K562 (cell line): ENCODE measurements at regions not wholly inside any gene's neighbourhood (a gene's known extent, or its start where the extent isn't known, plus 50 kb on each side); places are given as distances from the start of the nearest gene placed in this dataset.

Source experiments
- ATAC-seq: fragments of 200-7000 bp; cut with Tn5 transposase; 3 replicates; pipeline ENCODE4 v1.9.1; 2020; ENCODE audit warnings: moderate library complexity
- BruUV-seq: library from RNA; stranded (reverse); fragments of 400-500 nt; replicated peaks from 2 replicates; lab custom pipeline; 2021; lab: Mats Ljungman, UMichigan
- CTCF ChIA-PET: fragments of 300-600 bp; formaldehyde crosslinking; extraction: SDS; loops from one replicate; lab custom pipeline; 2021; ENCODE audit warnings: low intra/inter-chr PET ratio; lab: Yijun Ruan, JAX
- POLR2A ChIA-PET: fragments of 300-600, 350-650 bp; sonication (Branson Sonifier 250); formaldehyde crosslinking; extraction: SDS; loops from one replicate; lab custom pipeline; 2021; ENCODE audit warnings: antibody characterized with exemption, inconsistent platforms; lab: Yijun Ruan, JAX
- DNase-seq, 4 experiments: peaks; one replicate each; pipeline versions ENCODE4 v3.0.0 to v3.0.0-alpha.2; 2011 to 2018; ENCODE audit warnings: low spot score in 3 of 4, mixed read lengths in 3 of 4; ENCODE audit errors: extremely low read depth in 1 of 4
- FAIRE-seq: peaks from 2 replicates; lab custom pipeline; 2011; peaks lifted over from hg19 to GRCh38; lab: Jason Lieb, UNC
- H2AFZ ChIP-seq: 2 replicates; pipeline ENCODE4 v1.6.0; 2011; ENCODE audit warnings: low read depth, low read length, control low read depth, inconsistent platforms
- H3K27ac ChIP-seq: fragments of 200-600 bp; 3 replicates; pipeline ENCODE4 v1.8.0; 2011; ENCODE audit warnings: low read depth, mild to moderate bottlenecking, control low read depth, inconsistent platforms, low read length, moderate library complexity, mixed read lengths; ENCODE audit errors: extremely low read depth
- H3K27me3 ChIP-seq, 2 experiments: fragments of 300-600 bp in 1 of 2; 2 replicates in 1 of 2; 3 replicates in 1 of 2; pipeline versions ENCODE4 v1.6.0 to v1.8.0; 2011; ENCODE audit warnings: inconsistent platforms in 2 of 2, low read length in 2 of 2, mild to moderate bottlenecking in 1 of 2, mixed read lengths in 1 of 2, moderate library complexity in 1 of 2; ENCODE audit not compliant: control insufficient read depth in 2 of 2, insufficient read depth in 2 of 2
- H3K36me3 ChIP-seq: fragments of 300-600 bp; 3 replicates; pipeline ENCODE4 v1.8.0; 2011; ENCODE audit warnings: mild to moderate bottlenecking, low read length, inconsistent platforms; ENCODE audit not compliant: control insufficient read depth, insufficient read depth
- H3K4me1 ChIP-seq, 2 experiments: fragments of 200-600 bp in 1 of 2; replicated peaks in 1 of 2; 2 replicates in 1 of 2; 3 replicates in 1 of 2; pipeline versions ENCODE4 v1.5.1 to v1.8.0; 2011; ENCODE audit warnings: inconsistent platforms in 2 of 2, low read length in 2 of 2, mild to moderate bottlenecking in 1 of 2, mixed read lengths in 1 of 2, moderate library complexity in 1 of 2; ENCODE audit not compliant: control insufficient read depth in 2 of 2, insufficient read depth in 2 of 2
- H3K4me2 ChIP-seq: 2 replicates; pipeline ENCODE4 v1.6.1; 2011; ENCODE audit warnings: low read length, control low read depth, inconsistent platforms, mixed read lengths; ENCODE audit not compliant: insufficient read depth
- H3K4me3 ChIP-seq: fragments of 200-600 bp; sonication (generic), shearing (Covaris generic); 2 replicates; pipeline ENCODE4 v1.5.1; 2016; ENCODE audit warnings: control low read depth, inconsistent platforms
- H3K79me2 ChIP-seq: fragments of 200-600 bp; 3 replicates; pipeline ENCODE4 v1.8.0; 2011; ENCODE audit warnings: low read length, inconsistent platforms; ENCODE audit not compliant: control insufficient read depth, insufficient read depth
- H3K9ac ChIP-seq, 2 experiments: 2 replicates each; pipeline versions ENCODE4 v1.6.0 to v1.6.1; 2011; ENCODE audit warnings: low read depth in 2 of 2, low read length in 2 of 2, control low read depth in 1 of 2, inconsistent platforms in 1 of 2, mild to moderate bottlenecking in 1 of 2, mixed read lengths in 1 of 2; ENCODE audit not compliant: insufficient read depth in 1 of 2
- H3K9me1 ChIP-seq: one replicate; pipeline ENCODE4 v1.6.0; 2011; ENCODE audit warnings: inconsistent platforms, mild to moderate bottlenecking, low read length, moderate library complexity; ENCODE audit not compliant: control insufficient read depth, insufficient read depth
- H3K9me3 ChIP-seq: replicated peaks from 2 replicates; pipeline ENCODE4 v1.5.1; 2011; ENCODE audit warnings: low read depth, low read length, inconsistent platforms; ENCODE audit not compliant: control insufficient read depth, insufficient read depth
- H4K20me1 ChIP-seq: replicated peaks from 2 replicates; pipeline ENCODE4 v1.6.1; 2011; ENCODE audit warnings: low read length, inconsistent platforms, mixed read lengths; ENCODE audit not compliant: control insufficient read depth, insufficient read depth
- EWSR1 ChIP-seq: fragments of 450-650 bp; IDR thresholded peaks from 2 replicates; pipeline ENCODE4 v1.6.1; 2018; ENCODE audit warnings: borderline replicate concordance, mild to moderate bottlenecking, low read depth, moderate library complexity; ENCODE audit not compliant: partially characterized antibody
- KDM2B ChIP-seq: fragments of 250-450 bp; sonication (Bioruptor Pico); IDR thresholded peaks from 2 replicates; pipeline ENCODE4 v1.8.0; 2021; ENCODE audit warnings: mild to moderate bottlenecking, moderate library complexity
- KLF13 ChIP-seq: fragments of 450-650 bp; IDR thresholded peaks from 2 replicates; pipeline ENCODE4 v1.6.1; 2016; ENCODE audit warnings: missing genetic modification characterization, low read depth, mild to moderate bottlenecking, missing compliant biosample characterization, moderate library complexity, borderline replicate concordance
- KLF16 ChIP-seq: IDR thresholded peaks from 2 replicates; pipeline ENCODE4 v1.6.1; 2016; ENCODE audit warnings: antibody characterized with exemption
- MAFG ChIP-seq: fragments of 450-650 bp; conservative IDR thresholded peaks from 2 replicates; pipeline ENCODE4 v1.6.1; 2016; ENCODE audit warnings: missing genetic modification characterization, missing compliant biosample characterization
- MBD2 ChIP-seq: sonication (generic); IDR thresholded peaks from 2 replicates; pipeline ENCODE4 v1.6.1; 2016; ENCODE audit warnings: low read depth, borderline replicate concordance
- MTA1 ChIP-seq: fragments of 450-650 bp; IDR thresholded peaks from 2 replicates; pipeline ENCODE4 v1.6.1; 2017; ENCODE audit warnings: borderline replicate concordance
- NFE2L1 ChIP-seq: fragments of 450-650 bp; IDR thresholded peaks from 2 replicates; pipeline ENCODE4 v1.6.1; 2016; ENCODE audit warnings: missing genetic modification characterization, low read depth, mild to moderate bottlenecking, missing compliant biosample characterization, moderate library complexity, borderline replicate concordance
- SMC3 ChIP-seq: conservative IDR thresholded peaks from 2 replicates; pipeline ENCODE4 v1.6.1; 2011; ENCODE audit warnings: low read depth, low read length, improper control_type of control experiment; ENCODE audit not compliant: insufficient read depth
- SNAPC5 ChIP-seq: fragments of 250-450 bp; sonication (Bioruptor Pico); IDR thresholded peaks from 2 replicates; pipeline ENCODE4 v1.8.0; 2021; ENCODE audit warnings: moderate library complexity, mild to moderate bottlenecking, inconsistent platforms
- TAF15 ChIP-seq: fragments of 200-400 bp; formaldehyde crosslinking; IDR thresholded peaks from 2 replicates; pipeline ENCODE4 v1.6.1; 2017; ENCODE audit warnings: mild to moderate bottlenecking, low read depth, low read length, moderate library complexity
- TBP ChIP-seq: optimal IDR thresholded peaks from 2 replicates; pipeline ENCODE3; 2011; ENCODE audit warnings: low read depth, low read length, improper control_type of control experiment
- USF2 ChIP-seq: sonication (generic); formaldehyde crosslinking; IDR thresholded peaks from 2 replicates; pipeline ENCODE4 v1.5.0; 2020; ENCODE audit warnings: missing genetic modification reagents
- ZNF146 ChIP-seq: IDR thresholded peaks from one replicate; pipeline ENCODE4 v1.6.1; 2018; ENCODE audit warnings: missing compliant biosample characterization; ENCODE audit not compliant: unreplicated experiment
- ZNF232 ChIP-seq: sonication (generic); formaldehyde crosslinking; IDR thresholded peaks from 2 replicates; pipeline ENCODE4 v1.8.0; 2022; ENCODE audit warnings: mild to moderate bottlenecking, missing genetic modification reagents
- ZNF717 ChIP-seq: fragments of 250-450 bp; sonication (Bioruptor Pico); IDR thresholded peaks from 2 replicates; pipeline ENCODE4 v1.5.0; 2021
- WGBS: fragments of 100-300 bp; shearing (Covaris generic); methylation state at CpG from one replicate; pipeline ENCODE4 v1.1.6; 2016; ENCODE audit warnings: low coverage, mixed read lengths; ENCODE audit not compliant: insufficient coverage; ENCODE audit errors: missing lambda C conversion rate; 5-methylcytosine and 5-hydroxymethylcytosine counted together
- in situ Hi-C: fragments of 300-500 bp; cut with MboI; formaldehyde crosslinking; loops from 4 replicates; pipeline ENCODE4 v1.15.0; 2018; ENCODE audit warnings: inconsistent platforms, mixed read lengths
- intact Hi-C: fragments of 100-400 bp; cut with micrococcal nuclease; formaldehyde crosslinking; loops from 2 replicates; pipeline ENCODE4 v1.14.2; 2022

GRCh38 chr9:73575101-73576060, 423.7 kb downstream of the ANXA1 start:
- Histone ChIP-seq H3K36me3 (no peaks in the 10 kb centered on the region), H4K20me1 (no peaks in the 10 kb centered on the region), H3K9me1 (no peaks in the 10 kb centered on the region), H3K4me2 (no peak overlapping the region), H3K4me1 (no peaks in the 10 kb centered on the region), H3K9ac (no peak overlapping the region), H3K4me3 (no peak overlapping the region), H3K27me3 (no peaks in the 10 kb centered on the region), H3K79me2 (no peaks in the 10 kb centered on the region), H2AFZ (no peak overlapping the region), H3K9me3 (no peaks in the 10 kb centered on the region), H3K27ac (no peak overlapping the region)
- no peak for ATAC-seq
- FAIRE-seq = no peak
- in situ Hi-C loops (no loop called here), intact Hi-C loops (no loop called here)
- BruUV-seq = no TSS peak
- ChIA-PET POLR2A (no interaction called here), CTCF (no interaction called here)
- TF ChIP-seq ZNF232 (CRISPR knock-in tag) = no peak
- TF ChIP-seq TBP = no peak
- no peak for TF ChIP-seq NFE2L1
- 13% methylated on average over 3 of the region's 4 CpGs for WGBS
- no peak for DNase-seq

GRCh38 chr9:73577848-73578247, 426.2 kb downstream of the ANXA1 start:
- Histone ChIP-seq H3K79me2 (no peaks in the 10 kb centered on the region), H3K27me3 (no peaks in the 10 kb centered on the region), H3K4me2 (no peak overlapping the region), H3K4me1 (no peaks in the 10 kb centered on the region), H2AFZ (no peak overlapping the region), H3K9ac (no peak overlapping the region), H3K27ac (no peak overlapping the region), H3K4me3 (no peak overlapping the region), H3K36me3 (no peaks in the 10 kb centered on the region), H3K9me3 (no peaks in the 10 kb centered on the region), H4K20me1 (no peaks in the 10 kb centered on the region), H3K9me1 (no peaks in the 10 kb centered on the region)
- CTCF ChIA-PET = interaction anchor here (0.7 kb wide), 1 partner anchor 26 kb away, joined by 4 read pairs; no protein-coding TSS in a partner anchor
- intact Hi-C loops (no loop called here), in situ Hi-C loops (no loop called here)
- DNase-seq (peak in 1 of 4 experiments; percentile 24), ATAC-seq (no peak), FAIRE-seq (no peak)
- no TSS peak for BruUV-seq
- WGBS = 4% methylated on average over 3 of the region's 3 CpGs
- POLR2A ChIA-PET = no interaction called here
- TF ChIP-seq ZNF146 (CRISPR knock-in tag) (no peak), KLF13 (no peak), MAFG (no peak), KLF16 (no peak), EWSR1 (no peak), KDM2B (CRISPR knock-in tag) (no peak), SMC3 (no peak), MTA1 (no peak), SNAPC5 (no peak), MBD2 (no peak), USF2 (CRISPR knock-in tag) (no peak), TAF15 (no peak), ZNF717 (CRISPR knock-in tag) (no peak)
